Astrocyte (in vitro differentiated cells and primary cell): ENCODE measurements at regions not wholly inside any gene's neighbourhood (a gene's known extent, or its start where the extent isn't known, plus 50 kb on each side); places are given as distances from the start of the nearest gene placed in this dataset.

Experiments
- CTCF ChIP-seq: IDR thresholded peaks from 2 replicates; pipeline ENCODE4 v1.5.1; 2011; ENCODE audit warnings: low read depth, mild to moderate bottlenecking, inconsistent platforms, low read length, moderate library complexity; ENCODE audit not compliant: insufficient read depth
- EZH2 ChIP-seq: IDR thresholded peaks from 2 replicates; pipeline ENCODE4 v1.6.1; 2012; ENCODE audit warnings: mild to moderate bottlenecking, low read length, inconsistent platforms; ENCODE audit not compliant: insufficient read depth

GRCh38 chr13:105345131-105345530, 1190.3 kb downstream of the EFNB2 start:
- TF ChIP-seq CTCF (no peak), EZH2 (no peak)
